GM12891 (cell line): ENCODE measurements at regions not wholly inside any gene's neighbourhood (a gene's known extent, or its start where the extent isn't known, plus 50 kb on each side); places are given as distances from the start of the nearest gene placed in this dataset.

Source experiments
- POLR2A ChIP-seq: IDR thresholded peaks from 2 replicates; pipeline ENCODE4 v1.6.1; 2011; ENCODE audit warnings: low read depth, low read length, control low read depth
- TAF1 ChIP-seq: IDR thresholded peaks from 2 replicates; pipeline ENCODE4 v1.6.1; 2011; ENCODE audit warnings: low read depth, low read length, control low read depth

DNA sequence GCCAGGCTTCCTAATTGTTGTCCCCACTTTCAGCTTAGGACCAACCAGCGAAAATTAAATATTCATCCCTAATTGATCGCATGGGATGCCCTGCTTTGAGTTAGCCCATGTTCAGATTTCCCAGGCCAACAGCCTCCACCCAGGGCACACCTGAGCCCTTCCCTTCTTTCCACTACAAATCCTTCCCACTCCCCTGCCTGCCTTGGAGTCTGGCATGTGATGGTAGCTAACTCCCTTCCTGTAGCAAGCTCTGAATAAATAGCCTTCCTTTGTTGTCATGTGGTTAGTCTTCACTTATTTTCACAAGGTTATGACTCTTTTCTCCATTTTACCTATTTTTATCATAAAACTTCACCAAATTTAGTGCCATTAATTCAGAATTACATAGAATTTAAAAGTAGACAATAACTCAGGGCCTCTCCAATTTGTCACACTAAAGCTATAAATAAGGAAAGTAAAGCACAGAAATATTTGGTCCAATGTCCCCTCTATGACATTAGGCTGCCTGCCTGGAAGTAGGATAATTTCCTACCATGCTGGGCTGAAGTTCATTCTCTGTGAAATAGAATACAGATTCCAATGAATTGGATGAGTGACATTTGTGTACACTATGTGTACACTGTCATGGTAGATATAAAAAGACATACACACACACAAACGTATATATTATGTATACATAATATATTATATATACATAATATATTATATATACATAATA, 166.4 kb upstream of the CPEB2 start:
- no peak for TF ChIP-seq TAF1
- no peak for TF ChIP-seq POLR2A
